ENCODE measurements at regions not wholly inside any gene's neighbourhood (a gene's known extent, or its start where the extent isn't known, plus 50 kb on each side); places are given as distances from the start of the nearest gene placed in this dataset.

DNA sequence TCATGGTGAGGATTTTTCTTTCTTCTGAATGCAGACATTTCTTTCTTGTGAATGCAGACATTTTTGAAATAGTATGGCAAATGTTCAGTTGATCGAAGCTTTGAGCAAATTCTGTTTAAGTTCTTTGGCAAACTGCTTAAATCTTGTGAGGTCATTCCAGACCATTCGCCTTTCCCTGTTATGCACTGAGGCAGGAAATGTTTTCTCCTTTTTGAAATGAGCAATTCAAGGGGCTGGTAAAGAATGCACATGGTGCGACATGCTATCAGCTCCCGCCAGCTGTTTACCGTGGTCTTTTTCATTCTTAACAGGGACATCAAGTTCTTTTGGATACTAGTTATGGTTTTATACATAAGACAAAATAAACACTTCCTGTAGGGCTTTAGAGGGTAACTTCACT lies 112.0 kb upstream of the CCN2 start:
- no peak for TF ChIP-seq CTCF (IDR thresholded peaks at IDR 0.05; ENCODE audit: poor library complexity)
- TF ChIP-seq EZH2phosphoT487 (IDR thresholded peaks at IDR 0.05; ENCODE audit: low read depth, severe bottlenecking, unreplicated experiment), result no peak
